ENCODE measurements at regions not wholly inside any gene's neighbourhood (a gene's known extent, or its start where the extent isn't known, plus 50 kb on each side); places are given as distances from the start of the nearest gene placed in this dataset.

GRCh38 chr3:180743813-180744590 is 64.7 kb upstream of the CCDC39 start:
- ChIA-PET POLR2A (ENCODE audit: low non-redundant PET) (no interaction called here), CTCF (no interaction called here)
- intact Hi-C loops (cut with micrococcal nuclease; ENCODE audit: unreplicated experiment), result no loop called here
- no peaks in the 10 kb centered on the region for H3K9me3 ChIP-seq (ENCODE audit: low read depth, low read length, poor library complexity, severe bottlenecking)
- no peak overlapping the region for H3K4me3 ChIP-seq (ENCODE audit: low read depth, low read length, poor library complexity, severe bottlenecking)
- H3K27ac ChIP-seq (ENCODE audit: low read depth, low read length, poor library complexity, severe bottlenecking), result no peak overlapping the region
- no peaks in the 10 kb centered on the region for H3K4me1 ChIP-seq (ENCODE audit: insufficient read depth, low read length, poor library complexity, severe bottlenecking)
- H3K27me3 ChIP-seq (replicated peaks; ENCODE audit: insufficient read depth, low read depth, low read length, poor library complexity), result peaks cover 46% of the 10 kb centered on the region
- BruUV-seq (replicated peaks), result no TSS peak
- TF ChIP-seq EZH2 (IDR thresholded peaks at IDR 0.05; ENCODE audit: borderline replicate concordance, low read depth, low read length, poor library complexity, severe bottlenecking), result no peak
- TF ChIP-seq CTCF (conservative IDR thresholded peaks at IDR 0.05; ENCODE audit: low read depth, low read length), result no peak
- peak; percentile 62 for DNase-seq (ENCODE audit: low spot score)
- no peaks in the 10 kb centered on the region for H3K36me3 ChIP-seq (ENCODE audit: insufficient read depth, low read length, poor library complexity, severe bottlenecking)

DNA sequence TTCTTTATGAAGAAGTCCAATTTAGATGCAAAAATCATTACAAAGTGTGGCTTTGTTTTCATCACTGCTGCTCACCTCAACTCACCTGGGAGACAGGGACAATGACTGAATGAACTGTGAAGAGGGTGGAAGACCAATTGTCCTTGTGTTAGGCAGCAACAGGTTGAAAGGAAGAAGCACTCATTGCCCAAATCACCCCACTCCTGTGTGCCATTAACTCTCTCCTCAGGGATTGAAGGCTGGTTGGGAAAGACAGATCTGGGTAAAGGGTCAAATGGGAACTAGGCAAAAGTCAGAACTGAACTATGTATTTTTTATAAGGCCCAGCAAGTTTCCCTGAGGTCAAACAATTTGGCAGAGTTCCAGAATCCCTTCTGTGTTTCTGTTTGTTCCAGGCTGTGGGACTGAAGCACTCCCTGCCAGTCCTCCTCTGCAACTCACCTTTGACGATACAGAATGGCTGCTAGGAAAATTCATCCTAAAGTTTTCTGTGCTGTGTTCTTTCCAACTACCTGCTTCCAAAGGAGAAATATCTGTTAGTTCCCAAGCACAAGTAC is 68.6 kb upstream of the CCDC39 start:
- H3K27me3 ChIP-seq (replicated peaks; ENCODE audit: insufficient read depth, low read depth, low read length, poor library complexity), result peaks cover 23% of the 10 kb centered on the region
- CTCF ChIA-PET, result no interaction called here
- no peak overlapping the region for H3K27ac ChIP-seq (ENCODE audit: low read depth, low read length, poor library complexity, severe bottlenecking)
- no TSS peak for BruUV-seq (replicated peaks)
- no peaks in the 10 kb centered on the region for H3K9me3 ChIP-seq (ENCODE audit: low read depth, low read length, poor library complexity, severe bottlenecking)
- intact Hi-C loops (cut with micrococcal nuclease; ENCODE audit: unreplicated experiment), result no loop called here
- TF ChIP-seq CTCF (conservative IDR thresholded peaks at IDR 0.05; ENCODE audit: low read depth, low read length), result no peak
- no peak for TF ChIP-seq EZH2 (IDR thresholded peaks at IDR 0.05; ENCODE audit: borderline replicate concordance, low read depth, low read length, poor library complexity, severe bottlenecking)
- H3K4me1 ChIP-seq (ENCODE audit: insufficient read depth, low read length, poor library complexity, severe bottlenecking), result no peaks in the 10 kb centered on the region
- POLR2A ChIA-PET (ENCODE audit: low non-redundant PET), result no interaction called here
- DNase-seq (ENCODE audit: low spot score), result no peak
- H3K36me3 ChIP-seq (ENCODE audit: insufficient read depth, low read length, poor library complexity, severe bottlenecking), result no peaks in the 10 kb centered on the region
- no peak overlapping the region for H3K4me3 ChIP-seq (ENCODE audit: low read depth, low read length, poor library complexity, severe bottlenecking)

DNA sequence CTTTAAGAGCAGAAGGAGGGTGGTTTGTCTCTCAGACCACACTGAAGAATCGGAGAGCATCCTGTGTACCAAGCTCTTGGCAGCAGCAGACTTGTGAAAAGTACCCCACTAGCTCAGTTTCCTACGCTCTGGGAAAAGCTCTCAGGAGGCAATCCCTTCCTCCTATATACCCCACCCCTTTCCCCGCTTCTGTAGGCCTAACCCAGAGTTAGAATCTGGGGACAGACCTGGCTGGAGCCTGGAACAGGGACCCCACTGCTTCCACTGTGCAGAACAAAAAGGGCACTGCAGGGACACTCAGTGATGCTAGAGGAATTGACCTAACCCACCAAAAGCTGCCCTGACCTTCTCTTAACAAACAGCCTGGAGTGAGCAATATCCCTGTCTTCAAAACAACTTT is 70.0 kb upstream of the CCDC39 start:
- no peaks in the 10 kb centered on the region for H3K9me3 ChIP-seq (ENCODE audit: low read depth, low read length, poor library complexity, severe bottlenecking)
- H3K36me3 ChIP-seq (ENCODE audit: insufficient read depth, low read length, poor library complexity, severe bottlenecking), result no peaks in the 10 kb centered on the region
- no peak for DNase-seq (ENCODE audit: low spot score)
- intact Hi-C loops (cut with micrococcal nuclease; ENCODE audit: unreplicated experiment), result no loop called here
- BruUV-seq (replicated peaks), result no TSS peak
- H3K27me3 ChIP-seq (replicated peaks; ENCODE audit: insufficient read depth, low read depth, low read length, poor library complexity), result peaks cover 12% of the 10 kb centered on the region
- no peaks in the 10 kb centered on the region for H3K4me1 ChIP-seq (ENCODE audit: insufficient read depth, low read length, poor library complexity, severe bottlenecking)
- ChIA-PET POLR2A (ENCODE audit: low non-redundant PET) (no interaction called here), CTCF (no interaction called here)
- no peak overlapping the region for H3K27ac ChIP-seq (ENCODE audit: low read depth, low read length, poor library complexity, severe bottlenecking)
- no peak for TF ChIP-seq CTCF (conservative IDR thresholded peaks at IDR 0.05; ENCODE audit: low read depth, low read length)
- TF ChIP-seq EZH2 (IDR thresholded peaks at IDR 0.05; ENCODE audit: borderline replicate concordance, low read depth, low read length, poor library complexity, severe bottlenecking), result no peak
- H3K4me3 ChIP-seq (ENCODE audit: low read depth, low read length, poor library complexity, severe bottlenecking), result no peak overlapping the region

Data from A673 (cell line).